ENCODE measurements at regions not wholly inside any gene's neighbourhood (a gene's known extent, or its start where the extent isn't known, plus 50 kb on each side); places are given as distances from the start of the nearest gene placed in this dataset.

DNA sequence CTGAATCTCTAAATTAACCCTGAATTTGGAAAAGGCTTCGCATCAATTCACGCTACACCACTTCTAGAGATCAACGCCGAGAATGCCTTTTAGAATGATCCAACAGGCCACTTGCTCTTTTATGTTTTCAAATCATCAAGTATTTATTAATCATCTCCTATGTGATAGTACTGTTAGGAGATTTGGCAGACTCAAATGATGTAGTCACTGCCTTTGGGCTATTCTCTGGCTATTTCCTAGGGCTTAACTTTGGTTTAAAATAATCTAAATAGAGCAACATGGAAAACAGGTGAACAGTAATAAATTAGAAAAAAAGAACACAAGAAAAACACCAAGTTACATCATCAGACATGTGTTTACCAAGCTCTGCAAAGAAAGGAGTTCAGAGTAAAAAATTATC, 140.3 kb downstream of the TENT5A start:
- CTCF ChIA-PET, result no interaction called here
- Histone ChIP-seq H3K27ac (no peak overlapping the region), H3K4me1 (no peaks in the 10 kb centered on the region), H3K4me2 (no peak overlapping the region), H3K9me3 (no peaks in the 10 kb centered on the region), H3K4me3 (no peak overlapping the region)
- no peak for FAIRE-seq
- WGBS (ENCODE audit: missing lambda C conversion rate), result 90% methylated on average over 4 of the region's 4 CpGs
- TF ChIP-seq, protein P1, sequence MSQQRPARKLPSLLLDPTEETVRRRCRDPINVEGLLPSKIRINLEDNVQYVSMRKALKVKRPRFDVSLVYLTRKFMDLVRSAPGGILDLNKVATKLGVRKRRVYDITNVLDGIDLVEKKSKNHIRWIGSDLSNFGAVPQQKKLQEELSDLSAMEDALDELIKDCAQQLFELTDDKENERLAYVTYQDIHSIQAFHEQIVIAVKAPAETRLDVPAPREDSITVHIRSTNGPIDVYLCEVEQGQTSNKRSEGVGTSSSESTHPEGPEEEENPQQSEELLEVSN (IDR thresholded peaks at IDR 0.05; ENCODE audit: borderline replicate concordance, low read depth), result no peak
- TF ChIP-seq ZSCAN20 (CRISPR knock-in tag; IDR thresholded peaks at IDR 0.05), result no peak
- TF ChIP-seq ZNF302 (CRISPR knock-in tag; IDR thresholded peaks at IDR 0.05), result no peak
- no peak for TF ChIP-seq CBX2 (IDR thresholded peaks at IDR 0.05; ENCODE audit: borderline replicate concordance, low read depth)
- TF ChIP-seq CEBPB (IDR thresholded peaks at IDR 0.05), result no peak
- TF ChIP-seq CHD2 (IDR thresholded peaks at IDR 0.05; ENCODE audit: low read length, partially characterized antibody), result no peak
- TF ChIP-seq CHD4 (IDR thresholded peaks at IDR 0.05; ENCODE audit: borderline replicate concordance), result no peak
- TF ChIP-seq, protein P2, sequence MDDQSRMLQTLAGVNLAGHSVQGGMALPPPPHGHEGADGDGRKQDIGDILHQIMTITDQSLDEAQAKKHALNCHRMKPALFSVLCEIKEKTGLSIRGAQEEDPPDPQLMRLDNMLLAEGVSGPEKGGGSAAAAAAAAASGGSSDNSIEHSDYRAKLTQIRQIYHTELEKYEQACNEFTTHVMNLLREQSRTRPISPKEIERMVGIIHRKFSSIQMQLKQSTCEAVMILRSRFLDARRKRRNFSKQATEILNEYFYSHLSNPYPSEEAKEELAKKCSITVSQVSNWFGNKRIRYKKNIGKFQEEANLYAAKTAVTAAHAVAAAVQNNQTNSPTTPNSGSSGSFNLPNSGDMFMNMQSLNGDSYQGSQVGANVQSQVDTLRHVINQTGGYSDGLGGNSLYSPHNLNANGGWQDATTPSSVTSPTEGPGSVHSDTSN (IDR thresholded peaks at IDR 0.05), result no peak
- TF ChIP-seq, protein P3, sequence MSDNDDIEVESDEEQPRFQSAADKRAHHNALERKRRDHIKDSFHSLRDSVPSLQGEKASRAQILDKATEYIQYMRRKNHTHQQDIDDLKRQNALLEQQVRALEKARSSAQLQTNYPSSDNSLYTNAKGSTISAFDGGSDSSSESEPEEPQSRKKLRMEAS (IDR thresholded peaks at IDR 0.05), result no peak
- TF ChIP-seq ZFP36 (IDR thresholded peaks at IDR 0.05; ENCODE audit: borderline replicate concordance, partially characterized antibody), result no peak
- TF ChIP-seq RARB (CRISPR knock-in tag; IDR thresholded peaks at IDR 0.05), result no peak
- TF ChIP-seq RNF2 (IDR thresholded peaks at IDR 0.05; ENCODE audit: borderline replicate concordance, low read depth), result no peak
- no peak for TF ChIP-seq TFCP2L1 (CRISPR knock-in tag; IDR thresholded peaks at IDR 0.05)
- TF ChIP-seq NR3C1 (IDR thresholded peaks at IDR 0.05), result no peak
- no peak for TF ChIP-seq JUNB (IDR thresholded peaks at IDR 0.05)
- no peak for TF ChIP-seq HDAC2 (IDR thresholded peaks at IDR 0.05)
- no peak for TF ChIP-seq NPAS2 (CRISPR knock-in tag; IDR thresholded peaks at IDR 0.05; ENCODE audit: borderline replicate concordance)
- ATAC-seq, result no peak
- no peak for DNase-seq (ENCODE audit: low read depth in 1 of 2, low spot score in 1 of 2)
- POLR2A ChIA-PET, result no interaction called here

DNA sequence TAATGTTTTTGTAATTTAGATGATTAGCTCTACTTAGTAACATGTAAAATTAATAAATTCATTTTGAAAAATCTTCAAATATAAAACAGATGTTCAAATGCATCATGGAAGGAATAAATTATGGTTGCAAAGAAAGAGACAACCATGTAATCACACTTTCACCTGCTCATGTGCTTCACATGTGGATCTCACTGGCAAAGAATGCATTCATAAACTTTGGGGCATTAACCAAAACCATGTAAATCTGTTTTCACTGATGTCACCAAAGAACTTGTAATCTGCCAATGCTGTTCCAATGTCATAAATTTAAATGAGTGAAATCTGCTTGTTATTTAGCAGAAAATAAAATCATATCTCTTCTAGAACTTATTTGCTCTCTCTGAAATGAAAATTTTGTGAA, 142.7 kb downstream of the TENT5A start:
- POLR2A ChIA-PET, result no interaction called here
- Histone ChIP-seq H3K4me1 (no peaks in the 10 kb centered on the region), H3K27ac (no peak overlapping the region), H3K4me2 (no peak overlapping the region), H3K9me3 (no peaks in the 10 kb centered on the region), H3K4me3 (no peak overlapping the region)
- FAIRE-seq, result no peak
- no peak for DNase-seq (ENCODE audit: low read depth in 1 of 2, low spot score in 1 of 2)
- CTCF ChIA-PET, result no interaction called here
- TF ChIP-seq CHD2 (IDR thresholded peaks at IDR 0.05; ENCODE audit: low read length, partially characterized antibody) (no peak), ZFP36 (IDR thresholded peaks at IDR 0.05; ENCODE audit: borderline replicate concordance, partially characterized antibody) (no peak), EP300 (IDR thresholded peaks at IDR 0.05) (no peak), CHD4 (IDR thresholded peaks at IDR 0.05; ENCODE audit: borderline replicate concordance) (no peak), CBX2 (IDR thresholded peaks at IDR 0.05; ENCODE audit: borderline replicate concordance, low read depth) (no peak), JUNB (IDR thresholded peaks at IDR 0.05) (no peak), ZSCAN20 (CRISPR knock-in tag; IDR thresholded peaks at IDR 0.05) (no peak), ZNF302 (CRISPR knock-in tag; IDR thresholded peaks at IDR 0.05) (no peak), HEYL (CRISPR knock-in tag; IDR thresholded peaks at IDR 0.05) (no peak), ZC3H11A (IDR thresholded peaks at IDR 0.05) (no peak), TP53 (CRISPR knock-in tag; IDR thresholded peaks at IDR 0.05) (no peak)
- TF ChIP-seq, protein P2 (IDR thresholded peaks at IDR 0.05), result no peak
- no peak for ATAC-seq

DNA sequence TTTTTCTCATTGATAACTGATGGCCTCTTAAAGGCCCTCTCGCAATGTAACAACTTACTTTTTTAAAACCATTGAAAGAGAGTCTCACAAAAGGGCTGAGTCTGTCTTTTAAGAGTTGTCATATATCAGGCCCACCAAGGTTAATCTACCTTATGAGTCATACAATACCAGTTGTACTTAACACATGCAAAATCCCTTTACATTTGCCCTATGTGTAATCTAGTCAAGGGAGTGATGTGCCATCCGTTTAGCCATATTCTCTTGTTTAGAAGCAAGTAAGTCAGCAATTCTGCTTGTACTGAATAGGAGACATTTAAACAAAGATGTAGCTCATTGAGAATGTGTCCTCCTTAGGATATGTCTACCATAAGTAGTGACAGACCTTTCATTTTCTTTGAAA, 143.7 kb downstream of the TENT5A start:
- ChIA-PET CTCF (no interaction called here), POLR2A (no interaction called here)
- no peak overlapping the region for H3K27ac ChIP-seq
- WGBS (ENCODE audit: missing lambda C conversion rate), result 68% methylated on average over 2 of the region's 2 CpGs
- no peaks in the 10 kb centered on the region for H3K9me3 ChIP-seq
- ATAC-seq (no peak), DNase-seq (ENCODE audit: low read depth in 1 of 2, low spot score in 1 of 2) (no peak), FAIRE-seq (no peak)
- no peaks in the 10 kb centered on the region for H3K4me1 ChIP-seq
- no peak overlapping the region for H3K4me2 ChIP-seq
- H3K4me3 ChIP-seq, result no peak overlapping the region
- TF ChIP-seq, protein P4, sequence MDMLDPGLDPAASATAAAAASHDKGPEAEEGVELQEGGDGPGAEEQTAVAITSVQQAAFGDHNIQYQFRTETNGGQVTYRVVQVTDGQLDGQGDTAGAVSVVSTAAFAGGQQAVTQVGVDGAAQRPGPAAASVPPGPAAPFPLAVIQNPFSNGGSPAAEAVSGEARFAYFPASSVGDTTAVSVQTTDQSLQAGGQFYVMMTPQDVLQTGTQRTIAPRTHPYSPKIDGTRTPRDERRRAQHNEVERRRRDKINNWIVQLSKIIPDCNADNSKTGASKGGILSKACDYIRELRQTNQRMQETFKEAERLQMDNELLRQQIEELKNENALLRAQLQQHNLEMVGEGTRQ (IDR thresholded peaks at IDR 0.05), result no peak
- TF ChIP-seq, protein P5, sequence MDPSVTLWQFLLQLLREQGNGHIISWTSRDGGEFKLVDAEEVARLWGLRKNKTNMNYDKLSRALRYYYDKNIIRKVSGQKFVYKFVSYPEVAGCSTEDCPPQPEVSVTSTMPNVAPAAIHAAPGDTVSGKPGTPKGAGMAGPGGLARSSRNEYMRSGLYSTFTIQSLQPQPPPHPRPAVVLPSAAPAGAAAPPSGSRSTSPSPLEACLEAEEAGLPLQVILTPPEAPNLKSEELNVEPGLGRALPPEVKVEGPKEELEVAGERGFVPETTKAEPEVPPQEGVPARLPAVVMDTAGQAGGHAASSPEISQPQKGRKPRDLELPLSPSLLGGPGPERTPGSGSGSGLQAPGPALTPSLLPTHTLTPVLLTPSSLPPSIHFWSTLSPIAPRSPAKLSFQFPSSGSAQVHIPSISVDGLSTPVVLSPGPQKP (IDR thresholded peaks at IDR 0.05; ENCODE audit: low read depth, low read length), result no peak
- no peak for TF ChIP-seq NR3C1 (IDR thresholded peaks at IDR 0.05)
- no peak for TF ChIP-seq KDM5A (IDR thresholded peaks at IDR 0.05)
- TF ChIP-seq NFE2L2 (conservative IDR thresholded peaks at IDR 0.05; ENCODE audit: low read length), result no peak
- no peak for TF ChIP-seq MYC (IDR thresholded peaks at IDR 0.05; ENCODE audit: borderline replicate concordance, low read length)
- TF ChIP-seq CBX2 (IDR thresholded peaks at IDR 0.05; ENCODE audit: borderline replicate concordance, low read depth), result no peak
- no peak for TF ChIP-seq ZSCAN20 (CRISPR knock-in tag; IDR thresholded peaks at IDR 0.05)
- TF ChIP-seq PHF8 (IDR thresholded peaks at IDR 0.05; ENCODE audit: borderline replicate concordance, low read depth), result no peak
- TF ChIP-seq SREBF2 (IDR thresholded peaks at IDR 0.05), result no peak
- TF ChIP-seq POLR2AphosphoS2 (conservative IDR thresholded peaks at IDR 0.05; ENCODE audit: low read length), result no peak
- no peak for TF ChIP-seq HOXB5 (CRISPR knock-in tag; IDR thresholded peaks at IDR 0.05)
- no peak for TF ChIP-seq TP53 (CRISPR knock-in tag; IDR thresholded peaks at IDR 0.05)
